OCI-LY7 (cell line): ENCODE measurements at regions not wholly inside any gene's neighbourhood (a gene's known extent, or its start where the extent isn't known, plus 50 kb on each side); places are given as distances from the start of the nearest gene placed in this dataset.
A peak's percentile ranks its signal among the peaks of the same experiment; 100 is the strongest.

Experiments
- BruUV-seq: library from RNA; stranded (reverse); fragments of 400-500 nt; replicated peaks from 2 replicates; lab custom pipeline; 2021; lab: Mats Ljungman, UMichigan
- CTCF ChIA-PET: fragments of 300-600 bp; sonication (Branson Sonifier 250); formaldehyde crosslinking; loops from one replicate; lab custom pipeline; 2022; ENCODE audit warnings: antibody characterized with exemption; ENCODE audit not compliant: unreplicated experiment; lab: Charles Lee
- POLR2A ChIA-PET: fragments of 300-600 bp; sonication (Branson Sonifier 250); formaldehyde crosslinking; loops from one replicate; lab custom pipeline; 2022; ENCODE audit warnings: antibody characterized with exemption; lab: Charles Lee
- DNase-seq: peaks from one replicate; pipeline ENCODE4 v3.0.0-alpha.2; 2015; ENCODE audit warnings: low spot score
- H2AFZ ChIP-seq: fragments of 200-600 bp; sonication (generic), shearing (Covaris generic); 2 replicates; pipeline ENCODE4 v1.6.1; 2014; ENCODE audit warnings: mild to moderate bottlenecking, antibody characterized with exemption, low read length, moderate library complexity
- H3K27ac ChIP-seq: fragments of 200-600 bp; sonication (generic); 2 replicates; pipeline ENCODE4 v1.5.1; 2014; ENCODE audit warnings: mixed run types, low read depth, mild to moderate bottlenecking, moderate library complexity, low read length, inconsistent platforms; ENCODE audit not compliant: poor library complexity, severe bottlenecking
- H3K36me3 ChIP-seq: fragments of 200-600 bp; sonication (generic); 2 replicates; pipeline ENCODE4 v1.6.1; 2014; ENCODE audit warnings: mild to moderate bottlenecking, antibody characterized with exemption, low read length, moderate library complexity, mixed read lengths; ENCODE audit not compliant: insufficient read depth
- H3K4me1 ChIP-seq: fragments of 200-600 bp; sonication (generic); 2 replicates; pipeline ENCODE4 v1.5.1; 2014; ENCODE audit warnings: mild to moderate bottlenecking, low read length; ENCODE audit not compliant: insufficient read depth, poor library complexity, severe bottlenecking
- H3K4me2 ChIP-seq: fragments of 200-600 bp; sonication (generic); 2 replicates; pipeline ENCODE4 v1.6.1; 2014; ENCODE audit warnings: mild to moderate bottlenecking, low read length
- H3K4me3 ChIP-seq: fragments of 200-600 bp; sonication (generic); 2 replicates; pipeline ENCODE4 v1.5.1; 2014; ENCODE audit warnings: mild to moderate bottlenecking, low read depth, low read length; ENCODE audit not compliant: poor library complexity, severe bottlenecking
- H3K79me2 ChIP-seq: fragments of 200-600 bp; sonication (generic); 2 replicates; pipeline ENCODE4 v1.6.1; 2016; ENCODE audit warnings: low read depth, mild to moderate bottlenecking, low read length, moderate library complexity, mixed read lengths; ENCODE audit not compliant: insufficient read depth
- H3K9me2 ChIP-seq: fragments of 200-600 bp; sonication (generic); 2 replicates; pipeline ENCODE4 v1.6.1; 2016; ENCODE audit warnings: mild to moderate bottlenecking, low read length, mixed read lengths; ENCODE audit not compliant: insufficient read depth
- H3K9me3 ChIP-seq: fragments of 200-600 bp; sonication (generic); 2 replicates; pipeline ENCODE4 v1.6.1; 2014; ENCODE audit warnings: mild to moderate bottlenecking, mixed run types, low read length, mixed read lengths
- H4K20me1 ChIP-seq: fragments of 200-600 bp; sonication (generic); 2 replicates; pipeline ENCODE4 v1.6.1; 2014; ENCODE audit warnings: mild to moderate bottlenecking, antibody characterized with exemption, low read length, moderate library complexity, mixed read lengths; ENCODE audit not compliant: insufficient read depth
- CTCF ChIP-seq: fragments of 200-600 bp; sonication (generic); conservative IDR thresholded peaks from 2 replicates; pipeline ENCODE4 v1.5.1; 2014; ENCODE audit warnings: mild to moderate bottlenecking, antibody characterized with exemption, low read length, moderate library complexity, mixed read lengths
- EZH2phosphoT487 ChIP-seq: fragments of 200-600 bp; sonication (generic); IDR thresholded peaks from 2 replicates; pipeline ENCODE4 v1.6.1; 2018; ENCODE audit warnings: low read depth, borderline replicate concordance, mild to moderate bottlenecking, mixed run types, antibody characterized with exemption, low read length, moderate library complexity, mixed read lengths
- intact Hi-C: fragments of 100-400 bp; cut with micrococcal nuclease; formaldehyde crosslinking; loops from one replicate; pipeline ENCODE4 v1.10.0; 2022; ENCODE audit not compliant: unreplicated experiment

GRCh38 chr22:27317096-27317495, 484.5 kb downstream of the MN1 start:
- Histone ChIP-seq H3K9me2 (no peaks in the 10 kb centered on the region), H3K27ac (no peak overlapping the region), H3K4me3 (no peak overlapping the region), H3K79me2 (no peaks in the 10 kb centered on the region), H3K9me3 (peaks cover 16% of the 10 kb centered on the region), H3K4me2 (peak overlapping the region; percentile 59), H3K36me3 (peaks cover 3% of the 10 kb centered on the region), H4K20me1 (no peaks in the 10 kb centered on the region), H2AFZ (peak overlapping the region; percentile 44), H3K4me1 (peaks cover 65% of the 10 kb centered on the region)
- no TSS peak for BruUV-seq
- ChIA-PET CTCF (no interaction called here), POLR2A (no interaction called here)
- TF ChIP-seq CTCF (peak; percentile 50), EZH2phosphoT487 (no peak)
- no peak for DNase-seq
- intact Hi-C loops: no loop called here

GRCh38 chr22:27317971-27318428, 483.6 kb downstream of the MN1 start:
- peaks cover 3% of the 10 kb centered on the region for H3K36me3 ChIP-seq
- H4K20me1 ChIP-seq: no peaks in the 10 kb centered on the region
- ChIA-PET CTCF (no interaction called here), POLR2A (no interaction called here)
- no peaks in the 10 kb centered on the region for H3K9me2 ChIP-seq
- peak overlapping the region; percentile 44 for H3K4me3 ChIP-seq
- no TSS peak for BruUV-seq
- TF ChIP-seq CTCF (no peak), EZH2phosphoT487 (no peak)
- intact Hi-C loops: no loop called here
- peak overlapping the region; percentile 44 for H2AFZ ChIP-seq
- H3K9me3 ChIP-seq: peaks cover 16% of the 10 kb centered on the region
- peaks cover 63% of the 10 kb centered on the region for H3K4me1 ChIP-seq
- H3K79me2 ChIP-seq: no peaks in the 10 kb centered on the region
- H3K27ac ChIP-seq: peak overlapping the region; percentile 65
- DNase-seq: no peak
- peak overlapping the region; percentile 59 for H3K4me2 ChIP-seq

GRCh38 chr22:27318516-27318915, 483.0 kb downstream of the MN1 start:
- H3K9me2 ChIP-seq: no peaks in the 10 kb centered on the region
- peak overlapping the region; percentile 65 for H3K27ac ChIP-seq
- ChIA-PET POLR2A (no interaction called here), CTCF (no interaction called here)
- no peak overlapping the region; the same call in 1 of the 2 replicates for H2AFZ ChIP-seq
- TF ChIP-seq CTCF (no peak), EZH2phosphoT487 (no peak)
- H3K9me3 ChIP-seq: peaks cover 16% of the 10 kb centered on the region
- peak; percentile 84 for DNase-seq
- no TSS peak for BruUV-seq
- H3K4me2 ChIP-seq: peak overlapping the region; percentile 59
- H3K79me2 ChIP-seq: no peaks in the 10 kb centered on the region
- H3K4me3 ChIP-seq: peak overlapping the region; percentile 44
- H4K20me1 ChIP-seq: no peaks in the 10 kb centered on the region
- intact Hi-C loops: no loop called here
- peaks cover 3% of the 10 kb centered on the region for H3K36me3 ChIP-seq
- H3K4me1 ChIP-seq: peaks cover 60% of the 10 kb centered on the region
